Liver (tissue), 8 donors: ENCODE measurements at regions not wholly inside any gene's neighbourhood (a gene's known extent, or its start where the extent isn't known, plus 50 kb on each side); places are given as distances from the start of the nearest gene placed in this dataset.

Source experiments
- DNase-seq: peaks from one replicate; pipeline ENCODE4 v3.0.0-alpha.2; 2017; ENCODE audit warnings: low spot score
- H3K27ac ChIP-seq, 2 donors: one replicate each; pipeline ENCODE4 v1.7.0; 2013; ENCODE audit warnings: inconsistent platforms in 2 of 2, low read length in 2 of 2, control low read depth in 1 of 2, low read depth in 1 of 2, mild to moderate bottlenecking in 1 of 2
- H3K27me3 ChIP-seq, 4 donors: one replicate each; pipeline versions ENCODE4 v1.6.1 to v1.7.0; 2013; ENCODE audit warnings: low read length in 3 of 4, inconsistent platforms in 1 of 4, mild to moderate bottlenecking in 1 of 4, moderate library complexity in 1 of 4; ENCODE audit not compliant: control insufficient read depth in 4 of 4, insufficient read depth in 4 of 4
- H3K36me3 ChIP-seq, 4 donors: one replicate each; pipeline versions ENCODE4 v1.6.1 to v1.7.0; 2013; ENCODE audit warnings: low read length in 3 of 4, mild to moderate bottlenecking in 3 of 4, low read depth in 1 of 4, moderate library complexity in 1 of 4; ENCODE audit not compliant: control insufficient read depth in 4 of 4, insufficient read depth in 3 of 4
- H3K4me1 ChIP-seq, 4 donors: one replicate each; pipeline versions ENCODE4 v1.6.1 to v1.7.0; 2013; ENCODE audit warnings: low read length in 3 of 4, mild to moderate bottlenecking in 3 of 4, moderate library complexity in 1 of 4; ENCODE audit not compliant: control insufficient read depth in 4 of 4, insufficient read depth in 4 of 4
- H3K4me3 ChIP-seq, 3 donors: one replicate each; pipeline versions ENCODE4 v1.6.1 to v1.7.0; 2013; ENCODE audit warnings: low read length in 3 of 3, control low read depth in 1 of 3, low read depth in 1 of 3, mild to moderate bottlenecking in 1 of 3
- H3K9ac ChIP-seq, 2 donors: one replicate each; pipeline ENCODE4 v1.7.0; 2013; ENCODE audit warnings: low read length in 2 of 2, mild to moderate bottlenecking in 2 of 2, moderate library complexity in 2 of 2, control low read depth in 1 of 2, low read depth in 1 of 2
- H3K9me3 ChIP-seq, 4 donors: one replicate each; pipeline versions ENCODE4 v1.6.1 to v1.7.0; 2013; ENCODE audit warnings: low read length in 3 of 4; ENCODE audit not compliant: control insufficient read depth in 4 of 4
- EGR1 ChIP-seq, 2 donors: IDR thresholded peaks; 2 replicates each; pipeline ENCODE4 v1.6.1; 2016 to 2018; ENCODE audit warnings: antibody characterized with exemption in 2 of 2, low read depth in 2 of 2
- FOXA1 ChIP-seq: IDR thresholded peaks from 2 replicates; pipeline ENCODE4 v1.6.1; 2016; ENCODE audit warnings: antibody characterized with exemption
- FOXA2 ChIP-seq: IDR thresholded peaks from 2 replicates; pipeline ENCODE4 v1.6.1; 2016; ENCODE audit warnings: antibody characterized with exemption
- GABPA ChIP-seq, 2 donors: IDR thresholded peaks in 1 of 2; conservative IDR thresholded peaks in 1 of 2; 2 replicates each; pipeline ENCODE4 v1.6.1; 2016; ENCODE audit warnings: antibody characterized with exemption in 2 of 2, mild to moderate bottlenecking in 1 of 2, moderate library complexity in 1 of 2
- HNF4A ChIP-seq, 2 donors: conservative IDR thresholded peaks; 2 replicates each; pipeline ENCODE4 v1.6.1; 2016; ENCODE audit warnings: antibody characterized with exemption in 2 of 2, mild to moderate bottlenecking in 2 of 2
- HNF4G ChIP-seq: IDR thresholded peaks from 2 replicates; pipeline ENCODE4 v1.6.1; 2016; ENCODE audit warnings: antibody characterized with exemption
- JUND ChIP-seq, 2 donors: IDR thresholded peaks; 2 replicates each; pipeline ENCODE4 v1.6.1; 2016; ENCODE audit warnings: antibody characterized with exemption in 2 of 2
- NR2F2 ChIP-seq: IDR thresholded peaks from 2 replicates; pipeline ENCODE4 v1.6.1; 2016; ENCODE audit warnings: antibody characterized with exemption
- RAD21 ChIP-seq, 2 donors: IDR thresholded peaks; 2 replicates each; pipeline ENCODE4 v1.6.1; 2016; ENCODE audit warnings: antibody characterized with exemption in 2 of 2, mild to moderate bottlenecking in 2 of 2
- REST ChIP-seq: IDR thresholded peaks from 2 replicates; pipeline ENCODE4 v1.6.1; 2016; ENCODE audit warnings: antibody characterized with exemption, mild to moderate bottlenecking
- RXRA ChIP-seq, 2 donors: IDR thresholded peaks; 2 replicates each; pipeline ENCODE4 v1.6.1; 2017 to 2018; ENCODE audit warnings: antibody characterized with exemption in 2 of 2, mild to moderate bottlenecking in 1 of 2
- SP1 ChIP-seq: IDR thresholded peaks from 2 replicates; pipeline ENCODE4 v1.6.1; 2018; ENCODE audit warnings: antibody characterized with exemption, mild to moderate bottlenecking
- TAF1 ChIP-seq: conservative IDR thresholded peaks from 2 replicates; pipeline ENCODE4 v1.6.1; 2016; ENCODE audit warnings: antibody characterized with exemption, mild to moderate bottlenecking
- YY1 ChIP-seq: IDR thresholded peaks from 2 replicates; pipeline ENCODE4 v1.6.1; 2016; ENCODE audit warnings: antibody characterized with exemption, mild to moderate bottlenecking
- whole genome bisulfite sequencing: extraction: QIAGEN DNeasy Blood & Tissue Kit; methylation state at CpG from one replicate; pipeline ENCODE4 v1.1.7; 2013; 5-methylcytosine and 5-hydroxymethylcytosine counted together
- TF ChIP-seq, protein P1 (sequence below): IDR thresholded peaks from 2 replicates; pipeline ENCODE4 v1.6.1; 2016; ENCODE audit warnings: antibody characterized with exemption
- TF ChIP-seq, protein P2 (sequence below): IDR thresholded peaks from 2 replicates; pipeline ENCODE4 v1.6.1; 2016; ENCODE audit warnings: antibody characterized with exemption
- TF ChIP-seq, protein P3 (sequence below): fragments of 150-350 bp; IDR thresholded peaks from 2 replicates; pipeline ENCODE4 v1.5.1; 2017; ENCODE audit warnings: improper control_type of control experiment, low read depth, low read length; ENCODE audit not compliant: missing input control
- TF ChIP-seq, protein P4 (sequence below): IDR thresholded peaks from 2 replicates; pipeline ENCODE4 v1.6.1; 2016; ENCODE audit warnings: antibody characterized with exemption
- donor health status: healthy.
- donor health status: healthy.
- donor health status: healthy.
- donor health status: healthy.
- donor health status: healthy.

GRCh38 chr18:72376256-72376655, 167.9 kb downstream of the CBLN2 start:
- TF ChIP-seq SP1 = no peak
- TF ChIP-seq GABPA (IDR thresholded peaks at IDR 0.05 in 1 of 2, conservative IDR thresholded peaks at IDR 0.05 in 1 of 2) = no peak
- TF ChIP-seq, protein P1, sequence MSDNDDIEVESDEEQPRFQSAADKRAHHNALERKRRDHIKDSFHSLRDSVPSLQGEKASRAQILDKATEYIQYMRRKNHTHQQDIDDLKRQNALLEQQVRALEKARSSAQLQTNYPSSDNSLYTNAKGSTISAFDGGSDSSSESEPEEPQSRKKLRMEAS = no peak
- TF ChIP-seq NR2F2 = no peak
- TF ChIP-seq FOXA1 = no peak
- no peak for TF ChIP-seq REST
- TF ChIP-seq RAD21 (IDR thresholded peaks at IDR 0.05) = no peak
- no peak for TF ChIP-seq TAF1
- TF ChIP-seq YY1 = no peak
- TF ChIP-seq, protein P2, sequence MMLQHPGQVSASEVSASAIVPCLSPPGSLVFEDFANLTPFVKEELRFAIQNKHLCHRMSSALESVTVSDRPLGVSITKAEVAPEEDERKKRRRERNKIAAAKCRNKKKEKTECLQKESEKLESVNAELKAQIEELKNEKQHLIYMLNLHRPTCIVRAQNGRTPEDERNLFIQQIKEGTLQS = no peak
- no peak for TF ChIP-seq FOXA2
- TF ChIP-seq, protein P3, sequence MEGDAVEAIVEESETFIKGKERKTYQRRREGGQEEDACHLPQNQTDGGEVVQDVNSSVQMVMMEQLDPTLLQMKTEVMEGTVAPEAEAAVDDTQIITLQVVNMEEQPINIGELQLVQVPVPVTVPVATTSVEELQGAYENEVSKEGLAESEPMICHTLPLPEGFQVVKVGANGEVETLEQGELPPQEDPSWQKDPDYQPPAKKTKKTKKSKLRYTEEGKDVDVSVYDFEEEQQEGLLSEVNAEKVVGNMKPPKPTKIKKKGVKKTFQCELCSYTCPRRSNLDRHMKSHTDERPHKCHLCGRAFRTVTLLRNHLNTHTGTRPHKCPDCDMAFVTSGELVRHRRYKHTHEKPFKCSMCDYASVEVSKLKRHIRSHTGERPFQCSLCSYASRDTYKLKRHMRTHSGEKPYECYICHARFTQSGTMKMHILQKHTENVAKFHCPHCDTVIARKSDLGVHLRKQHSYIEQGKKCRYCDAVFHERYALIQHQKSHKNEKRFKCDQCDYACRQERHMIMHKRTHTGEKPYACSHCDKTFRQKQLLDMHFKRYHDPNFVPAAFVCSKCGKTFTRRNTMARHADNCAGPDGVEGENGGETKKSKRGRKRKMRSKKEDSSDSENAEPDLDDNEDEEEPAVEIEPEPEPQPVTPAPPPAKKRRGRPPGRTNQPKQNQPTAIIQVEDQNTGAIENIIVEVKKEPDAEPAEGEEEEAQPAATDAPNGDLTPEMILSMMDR = no peak
- TF ChIP-seq JUND (IDR thresholded peaks at IDR 0.05) = no peak
- no peak for TF ChIP-seq HNF4G
- no peak for TF ChIP-seq EGR1 (IDR thresholded peaks at IDR 0.05; ENCODE audit: low read depth in 2 of 2)
- no peak for TF ChIP-seq HNF4A (conservative IDR thresholded peaks at IDR 0.05)
- no peak for TF ChIP-seq RXRA (IDR thresholded peaks at IDR 0.05)
- H3K27ac ChIP-seq = no peak overlapping the region
- no peaks in the 10 kb centered on the region for H3K4me1 ChIP-seq
- H3K4me3 ChIP-seq = no peak overlapping the region
- peaks cover 0 to 1% (median 0%) of the 10 kb centered on the region in 4 donors for H3K9me3 ChIP-seq
- no peak for DNase-seq
- H3K27me3 ChIP-seq = no peaks in the 10 kb centered on the region
- no peak overlapping the region for H3K9ac ChIP-seq
- 47% methylated on average over 4 of the region's 4 CpGs for WGBS
- H3K36me3 ChIP-seq = no peaks in the 10 kb centered on the region

DNA sequence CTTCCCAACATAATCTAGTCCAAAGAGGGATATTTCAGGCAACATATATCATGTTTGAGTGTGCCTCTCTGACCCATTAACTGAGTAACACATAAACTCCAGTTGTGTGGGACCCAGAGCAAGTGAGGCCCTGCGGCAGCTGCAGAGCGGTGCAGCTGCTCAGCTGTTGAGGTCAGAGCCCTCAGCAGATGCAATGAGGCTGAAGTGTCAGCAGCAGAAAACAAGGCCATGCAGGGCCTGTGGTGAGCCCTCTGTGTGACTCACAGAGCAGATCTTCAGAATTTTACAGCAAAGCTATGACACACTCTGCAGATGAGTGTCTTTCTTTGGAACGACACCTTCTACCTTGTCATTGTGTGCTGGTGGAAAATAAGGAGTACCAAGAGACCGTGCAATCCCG, 168.5 kb downstream of the CBLN2 start:
- 87% methylated on average over 5 of the region's 5 CpGs for WGBS
- H3K36me3 ChIP-seq = no peaks in the 10 kb centered on the region
- H3K27me3 ChIP-seq = no peaks in the 10 kb centered on the region
- H3K27ac ChIP-seq = no peak overlapping the region
- H3K4me1 ChIP-seq = no peaks in the 10 kb centered on the region
- no peak overlapping the region for H3K4me3 ChIP-seq
- DNase-seq = no peak
- TF ChIP-seq HNF4A (conservative IDR thresholded peaks at IDR 0.05) (no peak), NR2F2 (no peak), RAD21 (IDR thresholded peaks at IDR 0.05) (no peak), SP1 (no peak), RXRA (IDR thresholded peaks at IDR 0.05) (no peak), FOXA2 (no peak), TAF1 (no peak), EGR1 (IDR thresholded peaks at IDR 0.05; ENCODE audit: low read depth in 2 of 2) (no peak), YY1 (no peak), HNF4G (no peak)
- TF ChIP-seq, protein P2 = no peak
- TF ChIP-seq, protein P1 = no peak
- TF ChIP-seq, protein P4, sequence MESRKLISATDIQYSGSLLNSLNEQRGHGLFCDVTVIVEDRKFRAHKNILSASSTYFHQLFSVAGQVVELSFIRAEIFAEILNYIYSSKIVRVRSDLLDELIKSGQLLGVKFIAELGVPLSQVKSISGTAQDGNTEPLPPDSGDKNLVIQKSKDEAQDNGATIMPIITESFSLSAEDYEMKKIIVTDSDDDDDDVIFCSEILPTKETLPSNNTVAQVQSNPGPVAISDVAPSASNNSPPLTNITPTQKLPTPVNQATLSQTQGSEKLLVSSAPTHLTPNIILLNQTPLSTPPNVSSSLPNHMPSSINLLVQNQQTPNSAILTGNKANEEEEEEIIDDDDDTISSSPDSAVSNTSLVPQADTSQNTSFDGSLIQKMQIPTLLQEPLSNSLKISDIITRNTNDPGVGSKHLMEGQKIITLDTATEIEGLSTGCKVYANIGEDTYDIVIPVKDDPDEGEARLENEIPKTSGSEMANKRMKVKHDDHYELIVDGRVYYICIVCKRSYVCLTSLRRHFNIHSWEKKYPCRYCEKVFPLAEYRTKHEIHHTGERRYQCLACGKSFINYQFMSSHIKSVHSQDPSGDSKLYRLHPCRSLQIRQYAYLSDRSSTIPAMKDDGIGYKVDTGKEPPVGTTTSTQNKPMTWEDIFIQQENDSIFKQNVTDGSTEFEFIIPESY = no peak
- no peaks in the 10 kb centered on the region for H3K9me3 ChIP-seq
- no peak overlapping the region for H3K9ac ChIP-seq
